ENCODE measurements at regions not wholly inside any gene's neighbourhood (a gene's known extent, or its start where the extent isn't known, plus 50 kb on each side); places are given as distances from the start of the nearest gene placed in this dataset.

DNA sequence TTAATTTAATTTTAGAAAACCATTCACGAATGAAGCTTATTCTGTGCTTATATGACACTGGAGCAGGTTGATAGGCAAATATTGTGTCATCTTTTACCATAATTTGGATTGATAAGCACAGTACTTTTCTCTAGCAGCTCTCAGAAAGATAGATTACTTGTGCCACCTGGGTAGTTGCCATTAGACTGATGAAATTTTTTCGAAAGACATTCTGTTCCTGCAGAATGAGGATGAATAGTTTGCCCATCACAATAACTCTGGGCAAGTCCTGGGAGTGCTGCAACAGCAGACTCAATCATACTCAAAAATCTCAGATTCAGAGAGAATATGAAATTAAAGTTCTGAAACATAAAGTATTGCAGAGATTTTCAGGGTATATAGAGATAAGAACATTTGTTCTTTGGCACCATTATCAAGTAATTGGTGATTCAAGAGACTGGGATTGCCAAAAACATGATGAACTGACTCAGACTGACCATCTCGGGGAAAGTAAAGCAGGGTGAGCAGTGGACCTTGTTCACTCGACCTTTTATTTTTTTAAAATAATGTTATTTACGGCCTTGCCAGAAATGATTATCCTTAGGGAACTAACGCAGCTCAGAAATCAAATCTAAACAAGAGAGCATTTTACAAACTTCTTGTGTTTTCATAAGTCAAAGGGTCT, 65.8 kb upstream of the PTCHD4 start:
- Mint-ChIP-seq H3K27me3 (ENCODE audit: low read depth) (no peaks in the 10 kb centered on the region), H3K4me3 (no peak overlapping the region), H3K9me3 (no peaks in the 10 kb centered on the region), H3K27ac (peak overlapping the region in 2 of 3 experiments; percentile 7 to 76), H3K4me1 (peaks cover 13% of the 10 kb centered on the region), H3K36me3 (ENCODE audit: low read depth) (no peaks in the 10 kb centered on the region)
- no peak for TF ChIP-seq CTCF (IDR thresholded peaks at IDR 0.05; ENCODE audit: unreplicated experiment in 3 of 3)

- peaks cover 5% of the 10 kb centered on the region for H3K4me1 Mint-ChIP-seq
- TF ChIP-seq CTCF (IDR thresholded peaks at IDR 0.05; ENCODE audit: unreplicated experiment in 3 of 3): no peak
- no peaks in the 10 kb centered on the region for H3K9me3 Mint-ChIP-seq
- no peaks in the 10 kb centered on the region for H3K36me3 Mint-ChIP-seq (ENCODE audit: low read depth)
- no peak overlapping the region for H3K27ac Mint-ChIP-seq
- H3K27me3 Mint-ChIP-seq (ENCODE audit: low read depth): no peaks in the 10 kb centered on the region
- no peak overlapping the region for H3K4me3 Mint-ChIP-seq
Measured at GRCh38 chr6:48169635-48170034, 58.6 kb upstream of the PTCHD4 start.

Data from nephron (organoid).